Esophagus muscularis mucosa (tissue), 4 donors: ENCODE measurements at regions not wholly inside any gene's neighbourhood (a gene's known extent, or its start where the extent isn't known, plus 50 kb on each side); places are given as distances from the start of the nearest gene placed in this dataset.

Source experiments
- DNase-seq: peaks from one replicate; pipeline ENCODE4 v3.0.0-alpha.2; 2017; ENCODE audit errors: extremely low spot score
- H3K27ac ChIP-seq, 4 donors: fragments of 200-600 bp; sonication (generic); replicated peaks in 1 of 4; 1 replicate in 3 of 4; 2 replicates in 1 of 4; pipeline ENCODE4 v1.5.1; 2016 to 2019; ENCODE audit warnings: mild to moderate bottlenecking in 1 of 4
- H3K27me3 ChIP-seq, 4 donors: fragments of 200-600 bp; sonication (generic); one replicate each; pipeline versions ENCODE4 v1.5.1 to v1.6.0; 2016 to 2019
- H3K36me3 ChIP-seq, 4 donors: fragments of 200-600 bp; sonication (generic); one replicate each; pipeline ENCODE4 v1.5.1; 2016 to 2019
- H3K4me1 ChIP-seq, 4 donors: fragments of 200-600 bp; sonication (generic); one replicate each; pipeline ENCODE4 v1.5.1; 2016 to 2019
- H3K4me3 ChIP-seq, 4 donors: fragments of 200-600 bp; sonication (generic); 1 replicate in 2 of 4; 2 replicates in 2 of 4; pipeline ENCODE4 v1.5.1; 2016 to 2019; ENCODE audit warnings: mild to moderate bottlenecking in 4 of 4, moderate library complexity in 1 of 4
- H3K9me3 ChIP-seq, 4 donors: fragments of 200-600 bp; sonication (generic); 1 replicate in 3 of 4; 2 replicates in 1 of 4; pipeline ENCODE4 v1.5.1; 2016 to 2019
- EP300 ChIP-seq: sonication (generic); formaldehyde crosslinking; IDR thresholded peaks from one replicate; pipeline ENCODE4 v1.6.1; 2017; ENCODE audit warnings: antibody characterized with exemption
- POLR2A ChIP-seq: fragments of 450-650 bp; IDR thresholded peaks from one replicate; pipeline ENCODE4 v1.6.1; 2017; ENCODE audit warnings: antibody characterized with exemption, moderate library complexity, mild to moderate bottlenecking, low read depth
- POLR2AphosphoS5 ChIP-seq, 2 donors: sonication (generic); formaldehyde crosslinking; IDR thresholded peaks; one replicate each; pipeline ENCODE4 v1.6.1; 2017; ENCODE audit warnings: antibody characterized with exemption in 2 of 2
- WGBS: methylation state at CpG from one replicate; pipeline ENCODE4 v1.1.5; 2018; 5-methylcytosine and 5-hydroxymethylcytosine counted together
- intact Hi-C: fragments of 100-400 bp; cut with DNase I; formaldehyde crosslinking; loops from one replicate; pipeline ENCODE4 v1.15.1; 2023
- TF ChIP-seq, protein P1 (sequence below), 3 experiments: fragments of 200-600 bp in 2 of 3; fragments of 450-650 bp in 1 of 3; sonication (generic) in 2 of 3; IDR thresholded peaks; one replicate each; pipeline ENCODE4 v1.5.1; 2017 to 2019; ENCODE audit warnings: antibody characterized with exemption in 3 of 3, mild to moderate bottlenecking in 2 of 3, moderate library complexity in 1 of 3

DNA sequence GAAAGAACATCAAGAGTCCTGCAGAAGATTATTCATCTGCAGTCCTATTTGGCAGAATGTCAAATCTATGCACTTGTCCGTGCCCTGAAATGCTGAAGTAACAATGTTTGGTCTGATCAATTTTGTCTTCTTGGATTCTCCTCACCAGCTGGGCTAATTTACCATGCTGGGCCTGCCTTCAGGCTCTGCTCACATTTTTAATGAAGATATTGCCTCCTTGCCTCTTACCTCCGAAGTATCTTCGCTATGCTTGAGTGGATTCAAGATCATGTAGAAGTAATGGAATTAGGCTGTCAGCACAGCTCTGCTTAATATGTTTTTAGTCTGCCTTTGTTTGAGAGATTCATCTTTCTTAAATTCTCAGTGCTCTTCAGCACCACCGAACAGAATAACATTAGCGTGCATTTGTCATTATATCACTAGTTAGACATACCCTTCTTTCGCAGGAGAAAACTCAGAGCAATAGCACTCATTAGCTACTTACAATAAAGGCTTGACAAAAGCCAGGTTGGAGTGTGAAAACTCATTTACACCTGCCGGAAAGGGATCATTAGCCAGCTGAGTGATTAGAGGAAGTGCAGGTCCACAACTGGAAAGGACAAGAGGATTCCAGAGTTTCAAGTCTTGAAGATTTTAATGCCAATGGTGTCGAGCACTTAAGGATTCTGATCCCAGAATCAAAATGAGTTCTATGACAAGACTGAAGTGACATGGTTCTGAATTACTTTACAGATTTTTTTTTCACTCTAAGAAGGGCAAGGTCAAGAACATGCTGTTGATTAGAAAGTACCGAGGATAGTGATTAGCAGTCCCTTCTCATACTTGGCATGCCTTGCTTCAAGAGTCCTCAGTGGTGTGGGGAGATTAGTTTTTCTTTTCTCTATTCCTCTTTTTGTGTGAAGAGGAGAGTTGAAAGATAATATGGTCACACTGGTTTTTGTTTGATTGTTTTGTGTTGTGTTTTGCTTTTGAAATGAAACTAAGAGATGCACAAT lies 405.6 kb upstream of the TOM1L1 start:
- Histone ChIP-seq H3K4me3 (no peak overlapping the region), H3K4me1 (no peaks in the 10 kb centered on the region), H3K27ac (no peak overlapping the region), H3K9me3 (no peaks in the 10 kb centered on the region), H3K27me3 (no peaks in the 10 kb centered on the region), H3K36me3 (no peaks in the 10 kb centered on the region)
- no peak for DNase-seq
- intact Hi-C loops: no loop called here
- TF ChIP-seq POLR2A (no peak), EP300 (no peak), POLR2AphosphoS5 (IDR thresholded peaks at IDR 0.05) (no peak)
- TF ChIP-seq, protein P1, sequence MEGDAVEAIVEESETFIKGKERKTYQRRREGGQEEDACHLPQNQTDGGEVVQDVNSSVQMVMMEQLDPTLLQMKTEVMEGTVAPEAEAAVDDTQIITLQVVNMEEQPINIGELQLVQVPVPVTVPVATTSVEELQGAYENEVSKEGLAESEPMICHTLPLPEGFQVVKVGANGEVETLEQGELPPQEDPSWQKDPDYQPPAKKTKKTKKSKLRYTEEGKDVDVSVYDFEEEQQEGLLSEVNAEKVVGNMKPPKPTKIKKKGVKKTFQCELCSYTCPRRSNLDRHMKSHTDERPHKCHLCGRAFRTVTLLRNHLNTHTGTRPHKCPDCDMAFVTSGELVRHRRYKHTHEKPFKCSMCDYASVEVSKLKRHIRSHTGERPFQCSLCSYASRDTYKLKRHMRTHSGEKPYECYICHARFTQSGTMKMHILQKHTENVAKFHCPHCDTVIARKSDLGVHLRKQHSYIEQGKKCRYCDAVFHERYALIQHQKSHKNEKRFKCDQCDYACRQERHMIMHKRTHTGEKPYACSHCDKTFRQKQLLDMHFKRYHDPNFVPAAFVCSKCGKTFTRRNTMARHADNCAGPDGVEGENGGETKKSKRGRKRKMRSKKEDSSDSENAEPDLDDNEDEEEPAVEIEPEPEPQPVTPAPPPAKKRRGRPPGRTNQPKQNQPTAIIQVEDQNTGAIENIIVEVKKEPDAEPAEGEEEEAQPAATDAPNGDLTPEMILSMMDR (IDR thresholded peaks at IDR 0.05): no peak
- WGBS: 57% methylated on average over 9 of the region's 9 CpGs

DNA sequence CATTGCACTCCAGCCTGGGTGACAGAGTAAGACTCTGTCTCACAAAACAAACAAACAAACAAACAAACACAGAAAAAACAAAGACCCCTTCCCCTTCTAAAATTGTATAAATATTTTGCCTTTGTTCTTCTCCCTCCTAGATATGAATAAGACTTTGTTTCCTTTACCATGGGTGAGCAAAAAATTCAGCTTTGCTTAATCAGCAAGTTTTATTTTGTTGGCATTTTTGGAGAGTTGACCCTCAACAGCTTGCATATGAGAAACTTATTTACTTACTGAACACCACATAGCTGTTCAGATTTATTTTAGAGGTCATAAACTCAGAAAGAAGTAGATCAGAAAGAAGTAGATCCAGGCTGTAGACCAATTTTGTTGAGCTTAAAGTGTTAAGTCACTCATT lies 395.2 kb upstream of the TOM1L1 start:
- intact Hi-C loops: no loop called here
- no peak for DNase-seq

DNA sequence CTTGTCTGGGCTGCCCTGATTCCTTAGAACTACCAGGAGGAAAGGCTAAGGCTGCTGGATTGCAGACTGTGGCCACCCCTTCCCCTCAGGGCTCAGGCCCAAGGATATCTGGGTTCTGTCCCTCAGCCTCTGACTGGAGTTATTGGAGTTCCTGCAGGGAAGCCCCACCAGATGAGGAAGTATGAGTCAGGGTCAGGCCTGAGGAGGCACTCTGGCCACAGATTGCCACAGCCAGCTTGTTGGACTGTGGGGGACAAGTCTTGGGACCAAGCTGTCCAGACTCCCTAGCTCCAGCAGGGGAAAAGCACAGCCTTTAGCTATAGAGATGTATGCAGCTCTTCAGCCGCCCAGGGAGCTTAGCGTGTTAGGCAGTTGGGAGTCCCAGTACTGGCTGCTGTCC lies 381.9 kb upstream of the TOM1L1 start:
- Histone ChIP-seq H3K27me3 (no peaks in the 10 kb centered on the region), H3K4me1 (no peaks in the 10 kb centered on the region), H3K4me3 (no peak overlapping the region), H3K9me3 (no peaks in the 10 kb centered on the region), H3K36me3 (no peaks in the 10 kb centered on the region), H3K27ac (no peak overlapping the region)
- DNase-seq: no peak
- intact Hi-C loops: no loop called here
- WGBS: 100% methylated on average over 2 of the region's 2 CpGs
- TF ChIP-seq EP300 (no peak), POLR2A (no peak), POLR2AphosphoS5 (IDR thresholded peaks at IDR 0.05) (no peak)
- TF ChIP-seq, protein P1 (IDR thresholded peaks at IDR 0.05): no peak

More for the DNA sequence above, 395.2 kb upstream of the TOM1L1 start:
- H3K4me3 ChIP-seq: no peak overlapping the region
- H3K27ac ChIP-seq: no peak overlapping the region
- H3K4me1 ChIP-seq: no peaks in the 10 kb centered on the region
- H3K36me3 ChIP-seq: no peaks in the 10 kb centered on the region
- TF ChIP-seq, protein P1 (IDR thresholded peaks at IDR 0.05): no peak
- H3K9me3 ChIP-seq: no peaks in the 10 kb centered on the region
- no peaks in the 10 kb centered on the region for H3K27me3 ChIP-seq

DNA sequence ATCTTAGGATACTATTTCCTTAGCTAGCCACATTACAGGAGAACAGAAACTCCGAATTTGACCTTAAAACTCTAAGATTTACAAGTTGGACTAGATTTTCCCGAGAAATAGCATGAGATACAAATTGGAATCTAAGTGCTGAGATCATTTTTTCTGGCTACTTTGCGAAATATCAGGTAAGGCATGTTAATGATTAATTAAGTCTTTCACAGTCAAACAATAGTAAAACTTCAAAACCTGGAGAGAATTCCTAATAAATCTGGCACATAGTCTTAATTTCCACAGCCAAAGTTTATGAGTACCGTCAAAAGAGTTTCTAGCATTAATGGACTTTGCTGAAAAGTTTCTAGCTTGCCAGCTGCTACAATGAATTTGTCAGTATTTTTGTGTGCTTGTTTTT lies 379.5 kb upstream of the TOM1L1 start:
- 43% methylated on average over 4 of the region's 4 CpGs for WGBS
- Histone ChIP-seq H3K9me3 (no peaks in the 10 kb centered on the region), H3K27me3 (no peaks in the 10 kb centered on the region), H3K36me3 (no peaks in the 10 kb centered on the region), H3K4me3 (no peak overlapping the region), H3K4me1 (no peaks in the 10 kb centered on the region), H3K27ac (no peak overlapping the region)
- TF ChIP-seq EP300: no peak
- TF ChIP-seq POLR2A: no peak
- TF ChIP-seq, protein P1 (IDR thresholded peaks at IDR 0.05): no peak
- TF ChIP-seq POLR2AphosphoS5 (IDR thresholded peaks at IDR 0.05): no peak
- intact Hi-C loops: no loop called here
- DNase-seq: no peak
